Activated T-cell treated with anti-CD3 and anti-CD28 coated beads, Interleukin-2, amount 50 U/mL, for 72 hours (primary cell): ENCODE measurements at regions not wholly inside any gene's neighbourhood (a gene's known extent, or its start where the extent isn't known, plus 50 kb on each side); places are given as distances from the start of the nearest gene placed in this dataset.

Source experiments
- ATAC-seq, 2 donors: fragments of 150-1000 bp; cut with Tn5 transposase; replicated peaks in 1 of 2; 2 replicates each; pipeline ENCODE4 v1.10.0; 2021; ENCODE audit warnings: moderate library complexity in 2 of 2, mild to moderate bottlenecking in 1 of 2
- DNase-seq, 2 donors: peaks; one replicate each; pipeline ENCODE4 v3.0.0; 2021 to 2022; ENCODE audit warnings: mixed read lengths in 1 of 2
- H3K27ac Mint-ChIP-seq: one replicate; pipeline ENCODE4 v1.8.0; 2022; ENCODE audit warnings: mild to moderate bottlenecking, moderate library complexity, mixed read lengths
- H3K27me3 Mint-ChIP-seq: one replicate; pipeline ENCODE4 v1.8.0; 2022; ENCODE audit warnings: low read depth, mixed read lengths
- H3K36me3 Mint-ChIP-seq, 2 donors: one replicate each; pipeline ENCODE4 v1.8.0; 2022; ENCODE audit warnings: mixed read lengths in 2 of 2, mild to moderate bottlenecking in 1 of 2; ENCODE audit not compliant: insufficient read depth in 2 of 2
- H3K4me1 Mint-ChIP-seq: one replicate; pipeline ENCODE4 v1.8.0; 2022; ENCODE audit warnings: low read depth, mixed read lengths
- H3K4me3 Mint-ChIP-seq, 2 donors: one replicate each; pipeline ENCODE4 v1.8.0; 2022; ENCODE audit warnings: mild to moderate bottlenecking in 2 of 2, mixed read lengths in 2 of 2, moderate library complexity in 2 of 2
- H3K9me3 Mint-ChIP-seq, 2 donors: one replicate each; pipeline ENCODE4 v1.8.0; 2022; ENCODE audit warnings: mixed read lengths in 2 of 2

DNA sequence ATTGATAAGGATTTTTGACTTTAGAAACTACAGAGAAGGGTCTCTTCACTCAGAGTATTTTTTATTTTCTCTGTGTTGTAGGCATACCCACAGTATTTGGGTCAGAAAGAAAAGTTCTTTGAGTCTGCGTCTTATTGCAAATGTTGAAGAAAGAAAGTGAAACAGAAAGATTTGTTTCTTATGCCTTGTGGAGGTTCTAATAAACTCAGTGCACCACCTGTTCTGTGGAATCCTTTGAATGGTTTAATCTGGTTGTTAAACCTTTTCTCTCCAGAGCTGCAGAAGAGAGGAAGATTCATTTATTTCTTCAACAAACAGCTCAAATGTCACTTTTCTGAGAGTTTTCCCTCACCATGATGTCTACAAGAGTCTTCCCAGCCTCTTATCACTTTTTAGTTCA, 146.6 kb upstream of the PLEKHG7 start:
- peaks cover 3 to 4% of the 10 kb centered on the region in 2 donors for H3K36me3 Mint-ChIP-seq
- H3K4me1 Mint-ChIP-seq = peaks cover 2% of the 10 kb centered on the region
- peaks cover 0 to 2% of the 10 kb centered on the region in 2 donors for H3K9me3 Mint-ChIP-seq
- ATAC-seq = no peak
- no peak for DNase-seq
- peak overlapping the region; percentile 67 to 77 for H3K4me3 Mint-ChIP-seq
- no peaks in the 10 kb centered on the region for H3K27me3 Mint-ChIP-seq
- peak overlapping the region; percentile 89 for H3K27ac Mint-ChIP-seq

DNA sequence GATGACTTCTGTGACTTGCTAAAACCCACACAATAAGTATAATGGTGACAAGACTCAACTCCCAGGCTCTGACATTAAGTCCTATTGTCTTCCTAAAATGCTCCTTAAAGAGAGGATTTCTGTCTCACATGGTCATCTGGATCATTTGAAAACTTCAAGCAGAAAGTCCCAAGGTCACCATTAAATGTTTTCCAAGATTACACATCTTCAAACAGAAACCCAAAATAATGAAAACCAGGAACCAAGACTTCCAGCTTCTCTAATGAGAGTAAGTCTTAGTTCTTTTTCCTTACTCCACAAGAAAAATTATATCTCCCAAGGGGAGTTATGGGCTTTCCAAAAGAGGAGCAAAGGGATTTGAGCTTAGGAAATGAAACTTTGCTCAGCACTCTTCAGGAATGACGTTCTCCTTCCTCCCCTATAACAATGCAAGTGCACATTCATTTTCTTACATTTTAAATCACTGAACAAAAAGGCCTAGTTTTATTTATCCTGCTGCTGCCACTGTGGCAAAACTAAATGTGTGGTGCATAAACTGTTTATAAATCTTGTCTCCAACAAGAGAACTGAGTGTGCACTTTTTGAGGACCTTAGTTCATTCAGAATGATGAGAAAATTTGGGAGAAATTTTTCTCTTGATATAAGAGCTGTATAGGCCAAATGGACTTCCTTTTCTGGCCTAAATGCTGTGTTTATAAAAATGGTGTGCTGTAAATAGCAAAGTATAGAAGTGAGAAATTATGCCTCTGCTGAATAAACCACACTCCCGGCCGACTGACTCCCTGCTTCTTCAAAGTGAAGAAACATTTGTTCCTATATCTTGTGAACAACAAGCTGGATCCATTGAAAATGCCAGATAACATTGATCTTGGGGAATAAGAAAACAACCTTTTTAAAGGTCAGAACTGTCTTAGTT, 148.4 kb upstream of the PLEKHG7 start:
- no peak for DNase-seq
- Mint-ChIP-seq H3K36me3 (peaks cover 5% of the 10 kb centered on the region in 2 donors), H3K4me1 (no peaks in the 10 kb centered on the region), H3K27me3 (no peaks in the 10 kb centered on the region), H3K4me3 (peak overlapping the region in 1 of 2 donors; percentile 43), H3K27ac (peak overlapping the region; percentile 78), H3K9me3 (peaks cover 0 to 2% of the 10 kb centered on the region in 2 donors)
- ATAC-seq = no peak

DNA sequence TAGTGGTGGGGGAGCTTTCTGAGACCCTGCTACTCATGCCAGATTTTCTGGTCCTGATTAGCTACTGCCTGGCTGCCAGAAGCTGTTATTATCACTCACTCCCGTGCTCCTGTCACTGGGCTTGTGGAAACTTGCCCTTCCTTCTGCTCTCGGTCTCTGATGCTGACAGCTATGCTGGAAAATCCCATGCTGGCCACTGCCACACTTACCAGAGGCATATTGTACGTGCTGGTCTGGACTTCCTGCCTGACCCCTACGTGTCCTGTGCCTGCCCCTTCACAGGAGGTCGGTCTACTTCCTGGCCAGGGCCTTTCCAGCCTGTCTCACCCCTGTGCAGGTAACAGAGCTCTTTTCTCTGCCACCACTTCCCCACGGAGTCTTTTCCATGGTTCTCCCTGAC, 149.4 kb upstream of the PLEKHG7 start:
- no peak for ATAC-seq
- peaks cover 5% of the 10 kb centered on the region in 2 donors for H3K36me3 Mint-ChIP-seq
- no peak overlapping the region for H3K27ac Mint-ChIP-seq
- no peaks in the 10 kb centered on the region for H3K27me3 Mint-ChIP-seq
- no peaks in the 10 kb centered on the region for H3K4me1 Mint-ChIP-seq
- no peak overlapping the region for H3K4me3 Mint-ChIP-seq
- peaks cover 0 to 2% of the 10 kb centered on the region in 2 donors for H3K9me3 Mint-ChIP-seq
- DNase-seq = no peak

DNA sequence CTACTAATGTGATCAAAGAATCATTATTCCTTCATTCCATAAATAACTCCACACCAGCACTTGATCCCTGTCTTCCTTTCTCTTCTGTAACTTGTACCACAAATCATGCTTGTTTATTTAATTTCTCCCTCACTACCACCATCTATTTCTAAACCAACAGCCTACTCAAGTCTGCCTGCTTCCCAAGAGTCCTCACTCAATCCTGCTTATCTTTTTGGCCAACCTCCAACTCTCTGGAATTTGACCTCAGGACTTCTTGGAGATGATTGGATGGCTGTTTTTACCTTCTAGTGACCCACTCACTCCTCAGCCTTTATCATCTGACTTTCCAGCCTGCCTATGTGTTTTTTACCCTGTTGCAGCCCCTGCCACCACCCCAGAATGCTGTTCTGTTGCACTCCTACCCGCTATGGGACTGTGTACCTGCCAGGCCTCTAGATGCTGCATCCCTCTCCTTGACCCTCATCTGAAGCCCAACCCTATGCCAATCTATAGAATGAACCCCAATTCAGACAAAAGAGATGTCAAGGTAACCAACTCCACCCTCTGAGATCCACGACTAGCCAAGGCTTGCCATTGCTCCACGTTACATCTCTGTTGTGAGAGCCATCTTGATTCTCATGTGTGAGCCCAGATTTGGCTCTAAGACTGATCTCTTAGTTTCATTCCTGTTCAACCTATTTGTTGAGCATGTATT, 150.2 kb upstream of the PLEKHG7 start:
- no peak overlapping the region for H3K4me3 Mint-ChIP-seq
- ATAC-seq (no peak), DNase-seq (no peak)
- H3K9me3 Mint-ChIP-seq = peaks cover 0 to 2% of the 10 kb centered on the region in 2 donors
- peaks cover 2% of the 10 kb centered on the region for H3K4me1 Mint-ChIP-seq
- H3K36me3 Mint-ChIP-seq = peaks cover 5% of the 10 kb centered on the region in 2 donors
- no peaks in the 10 kb centered on the region for H3K27me3 Mint-ChIP-seq
- no peak overlapping the region for H3K27ac Mint-ChIP-seq

DNA sequence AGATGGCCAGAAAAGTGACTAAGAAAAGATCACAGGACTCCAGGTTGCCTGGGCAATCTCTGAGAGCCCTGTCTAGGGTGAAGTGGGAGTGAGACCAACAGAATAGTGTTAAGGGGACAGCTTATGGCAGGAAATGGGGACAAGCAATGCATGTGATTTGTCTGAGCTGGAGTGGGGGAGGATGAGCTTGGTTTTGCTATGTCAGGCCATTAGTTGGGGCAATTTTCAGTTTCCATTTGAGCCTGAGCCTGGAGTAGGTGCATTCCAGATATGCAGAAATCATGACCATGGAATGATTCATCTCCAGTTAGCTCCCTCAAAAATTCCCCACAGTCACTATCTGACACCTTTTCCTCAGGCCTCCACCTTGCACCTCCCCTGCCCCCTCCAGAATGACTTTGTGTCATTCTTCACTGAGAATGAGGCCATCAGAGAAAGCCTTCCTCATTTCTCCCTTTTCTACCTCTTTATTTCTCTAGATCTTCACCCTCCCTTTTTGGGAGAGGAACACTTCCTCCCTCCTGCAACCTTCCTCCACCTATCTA, 150.9 kb upstream of the PLEKHG7 start:
- no peak overlapping the region for H3K4me3 Mint-ChIP-seq
- ATAC-seq = peak; percentile 86 to 88
- H3K9me3 Mint-ChIP-seq = no peaks in the 10 kb centered on the region
- H3K4me1 Mint-ChIP-seq = peaks cover 6% of the 10 kb centered on the region
- no peak overlapping the region for H3K27ac Mint-ChIP-seq
- no peaks in the 10 kb centered on the region for H3K27me3 Mint-ChIP-seq
- peak; percentile 59 to 66 for DNase-seq
- H3K36me3 Mint-ChIP-seq = peaks cover 2 to 4% of the 10 kb centered on the region in 2 donors

DNA sequence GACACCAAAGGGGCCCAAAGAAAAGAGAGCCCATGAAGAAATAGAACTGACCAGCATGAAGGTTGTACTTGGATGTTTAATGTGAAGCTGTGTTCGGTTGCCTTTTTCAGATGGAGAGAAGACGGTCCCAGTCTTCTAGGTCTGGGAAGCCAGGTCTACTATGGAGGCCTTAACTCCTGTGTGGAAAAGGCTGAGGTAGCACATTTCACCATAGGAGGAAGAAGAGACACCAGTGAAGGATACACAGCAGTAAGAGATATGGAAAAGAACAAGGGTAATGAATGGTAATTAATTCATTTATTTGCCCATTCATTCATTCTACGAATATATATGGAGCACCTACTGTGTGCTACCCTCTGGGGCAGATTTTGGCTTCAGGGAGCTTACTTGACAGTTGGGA, 151.6 kb upstream of the PLEKHG7 start:
- H3K27ac Mint-ChIP-seq = no peak overlapping the region
- H3K27me3 Mint-ChIP-seq = no peaks in the 10 kb centered on the region
- H3K36me3 Mint-ChIP-seq = peaks cover 2 to 4% of the 10 kb centered on the region in 2 donors
- DNase-seq (no peak), ATAC-seq (no peak)
- H3K9me3 Mint-ChIP-seq = no peaks in the 10 kb centered on the region
- H3K4me3 Mint-ChIP-seq = no peak overlapping the region
- H3K4me1 Mint-ChIP-seq = peaks cover 6% of the 10 kb centered on the region

DNA sequence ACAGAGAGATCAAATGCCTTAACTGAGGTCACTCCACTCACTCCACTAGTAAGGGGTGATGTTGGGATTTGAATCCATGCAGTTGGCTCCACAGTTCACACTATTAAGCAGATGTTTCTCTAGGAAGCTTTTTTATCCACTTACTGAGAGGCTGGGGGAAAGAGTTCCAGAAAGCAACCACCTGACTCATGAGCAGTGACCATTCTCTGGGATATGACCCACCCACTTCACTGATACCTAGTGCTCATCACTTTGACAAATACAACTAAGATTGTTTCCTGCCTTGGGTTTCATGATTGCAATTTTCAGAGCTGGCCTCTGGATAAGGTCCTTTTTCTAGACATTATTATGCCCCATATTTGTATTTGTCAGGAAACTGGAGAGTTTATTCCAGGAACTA, 152.1 kb upstream of the PLEKHG7 start:
- Mint-ChIP-seq H3K27ac (no peak overlapping the region), H3K4me3 (no peak overlapping the region), H3K9me3 (no peaks in the 10 kb centered on the region), H3K36me3 (peaks cover 2 to 4% of the 10 kb centered on the region in 2 donors), H3K27me3 (no peaks in the 10 kb centered on the region), H3K4me1 (peaks cover 6% of the 10 kb centered on the region)
- DNase-seq (no peak), ATAC-seq (no peak)

DNA sequence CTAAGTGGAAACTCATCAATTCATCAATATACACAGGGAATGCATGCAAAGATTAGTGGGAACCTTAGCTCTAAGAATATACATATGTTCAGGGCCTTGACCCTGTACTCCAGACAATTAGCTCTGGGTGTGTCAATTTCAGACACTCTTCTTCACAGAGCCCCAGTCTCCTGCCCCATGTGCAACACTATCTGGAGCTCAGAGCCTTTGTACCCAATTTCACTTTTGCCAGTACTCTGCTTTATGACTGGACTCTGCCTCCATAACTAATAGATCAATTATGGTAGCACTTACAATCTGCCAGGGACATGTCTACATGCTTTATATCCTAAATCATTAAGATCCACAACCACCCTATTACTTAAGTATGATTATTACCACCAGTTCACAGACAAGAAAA, 152.5 kb upstream of the PLEKHG7 start:
- H3K36me3 Mint-ChIP-seq = peaks cover 2 to 4% of the 10 kb centered on the region in 2 donors
- no peaks in the 10 kb centered on the region for H3K9me3 Mint-ChIP-seq
- no peak overlapping the region for H3K4me3 Mint-ChIP-seq

DNA sequence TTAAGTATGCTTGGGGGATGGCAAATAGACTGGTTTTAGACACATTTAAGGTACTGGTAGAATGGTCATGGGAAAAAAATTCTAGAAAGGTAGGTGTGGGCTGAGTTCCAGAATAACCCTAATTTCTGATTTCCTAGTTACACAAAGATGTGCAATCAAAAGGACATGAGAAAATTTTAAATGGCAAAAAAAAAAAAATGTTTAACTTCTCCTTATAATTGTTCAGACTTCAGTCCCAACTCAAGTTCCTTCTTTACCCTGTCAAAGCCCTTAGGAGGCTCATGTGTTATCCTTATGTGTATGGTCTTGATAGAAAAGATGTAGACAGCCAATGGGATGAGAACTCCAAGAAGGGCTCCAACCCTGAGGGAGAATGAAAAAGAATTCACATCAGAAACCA, 153.3 kb upstream of the PLEKHG7 start:
- Mint-ChIP-seq H3K36me3 (peaks cover 2% of the 10 kb centered on the region in 2 donors), H3K27me3 (no peaks in the 10 kb centered on the region), H3K9me3 (no peaks in the 10 kb centered on the region), H3K27ac (no peak overlapping the region), H3K4me3 (no peak overlapping the region), H3K4me1 (peaks cover 8% of the 10 kb centered on the region)
- DNase-seq (no peak), ATAC-seq (no peak)

More for the DNA sequence above, 152.5 kb upstream of the PLEKHG7 start:
- Mint-ChIP-seq H3K27ac (no peak overlapping the region), H3K27me3 (no peaks in the 10 kb centered on the region), H3K4me1 (peaks cover 6% of the 10 kb centered on the region)
- DNase-seq (no peak), ATAC-seq (no peak)

DNA sequence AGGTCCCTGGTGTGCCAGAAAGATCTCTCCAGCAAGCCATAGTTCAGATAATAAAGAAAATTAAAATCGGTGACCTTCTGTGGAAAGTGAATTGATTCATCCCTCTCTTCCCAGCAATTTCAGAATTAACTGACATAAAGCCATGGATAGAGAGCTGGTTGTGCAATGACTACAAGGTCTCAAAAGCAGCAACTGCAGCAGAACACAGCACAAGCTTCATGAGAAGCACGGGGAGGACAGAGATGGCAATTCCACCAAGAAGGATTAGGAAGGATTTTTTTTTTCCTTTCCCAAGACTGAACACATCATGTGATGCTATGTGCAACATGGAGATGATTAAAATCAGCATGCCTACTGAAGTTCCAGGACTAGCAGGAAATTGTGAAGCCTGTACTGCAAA, 154.9 kb upstream of the PLEKHG7 start:
- no peaks in the 10 kb centered on the region for H3K27me3 Mint-ChIP-seq
- H3K36me3 Mint-ChIP-seq = peaks cover 2% of the 10 kb centered on the region in 2 donors
- H3K27ac Mint-ChIP-seq = no peak overlapping the region
- no peak overlapping the region for H3K4me3 Mint-ChIP-seq
- DNase-seq (no peak), ATAC-seq (no peak)
- H3K9me3 Mint-ChIP-seq = no peaks in the 10 kb centered on the region
- peaks cover 24% of the 10 kb centered on the region for H3K4me1 Mint-ChIP-seq

DNA sequence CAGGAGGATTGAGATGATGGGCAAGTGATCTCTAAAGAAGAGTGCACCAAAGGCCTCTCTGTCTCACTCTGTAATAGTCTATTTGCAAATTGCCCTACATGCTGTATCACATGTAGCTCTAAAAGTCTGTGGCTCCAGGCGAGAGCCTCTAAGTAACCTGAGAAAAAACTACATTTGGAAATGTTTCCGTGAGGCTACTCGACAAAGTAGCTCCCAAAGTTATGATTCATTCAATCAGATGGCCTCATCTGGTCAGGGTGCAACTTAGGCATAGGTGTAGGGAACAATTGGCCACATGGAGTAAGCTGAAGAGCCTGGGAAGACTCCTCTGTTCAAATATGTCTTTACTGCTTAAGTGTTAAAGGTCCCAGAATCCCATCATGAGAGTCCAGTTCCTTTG, 155.4 kb upstream of the PLEKHG7 start:
- ATAC-seq (no peak), DNase-seq (no peak)
- Mint-ChIP-seq H3K27me3 (no peaks in the 10 kb centered on the region), H3K4me1 (peaks cover 24% of the 10 kb centered on the region), H3K27ac (peak overlapping the region; percentile 8), H3K4me3 (no peak overlapping the region), H3K36me3 (peaks cover 2% of the 10 kb centered on the region in 2 donors), H3K9me3 (no peaks in the 10 kb centered on the region)

DNA sequence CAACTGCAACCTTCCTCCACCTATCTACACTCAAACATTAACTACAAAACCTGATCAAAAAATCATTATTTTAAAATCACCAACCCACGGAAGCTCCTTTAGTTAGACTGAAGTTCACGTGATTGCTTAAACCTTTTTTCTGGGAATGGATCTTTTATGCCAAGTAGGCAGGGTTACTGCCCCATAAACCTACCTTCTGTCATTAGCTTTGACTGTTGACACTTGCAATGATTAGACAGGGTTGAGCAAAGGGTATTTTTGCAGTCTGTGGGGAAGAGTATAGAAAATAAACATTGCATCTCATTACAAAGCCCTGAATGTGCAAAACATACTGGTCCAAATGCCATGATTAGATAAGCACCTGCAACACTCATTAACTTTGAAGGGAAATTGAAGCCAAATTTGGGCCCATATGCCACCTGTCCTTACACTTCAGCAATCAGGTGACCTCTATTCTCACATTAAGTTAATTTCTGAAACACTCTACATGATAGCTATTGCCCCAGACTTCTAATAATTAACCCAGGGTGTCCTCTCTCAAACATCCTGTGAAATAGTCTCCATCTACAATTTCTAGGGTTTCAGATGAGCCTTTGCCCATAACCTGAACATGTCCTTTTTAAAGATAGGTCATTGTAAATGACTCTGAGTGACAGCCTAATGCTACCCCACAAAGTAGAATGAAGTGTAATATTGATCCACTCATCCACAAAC, 156.0 kb upstream of the PLEKHG7 start:
- Mint-ChIP-seq H3K4me1 (peaks cover 29% of the 10 kb centered on the region), H3K36me3 (peaks cover 2% of the 10 kb centered on the region in 2 donors), H3K27ac (no peak overlapping the region)

DNA sequence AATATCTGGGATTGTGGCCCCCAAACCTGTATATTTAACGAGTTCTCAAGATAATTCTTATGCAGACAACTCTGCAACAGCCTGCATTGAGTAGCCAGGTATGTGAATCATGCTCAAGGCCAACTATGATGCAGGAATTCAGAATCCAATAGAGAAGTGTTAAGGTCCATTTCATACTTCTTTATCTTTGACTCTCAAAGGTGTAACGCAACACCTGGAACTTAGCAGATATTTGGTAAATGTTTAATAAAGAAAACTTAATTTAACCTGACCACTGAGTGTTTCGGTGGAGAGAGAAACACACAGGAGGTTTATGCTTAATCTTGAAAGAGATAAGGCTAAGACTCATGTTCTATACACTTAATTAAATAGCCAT, 156.5 kb upstream of the PLEKHG7 start:
- Mint-ChIP-seq H3K4me3 (no peak overlapping the region), H3K27me3 (no peaks in the 10 kb centered on the region), H3K4me1 (peaks cover 33% of the 10 kb centered on the region), H3K27ac (no peak overlapping the region), H3K36me3 (peaks cover 2% of the 10 kb centered on the region in 2 donors), H3K9me3 (no peaks in the 10 kb centered on the region)
- DNase-seq = no peak
- no peak for ATAC-seq

More for the DNA sequence above, 156.0 kb upstream of the PLEKHG7 start:
- no peak overlapping the region for H3K4me3 Mint-ChIP-seq
- H3K9me3 Mint-ChIP-seq = no peaks in the 10 kb centered on the region
- DNase-seq = no peak
- ATAC-seq = no peak
- no peaks in the 10 kb centered on the region for H3K27me3 Mint-ChIP-seq
